Tibial artery (tissue), 4 donors: ENCODE measurements at regions not wholly inside any gene's neighbourhood (a gene's known extent, or its start where the extent isn't known, plus 50 kb on each side); places are given as distances from the start of the nearest gene placed in this dataset.

Experiments
- DNase-seq, 2 donors: peaks; one replicate each; pipeline ENCODE4 v3.0.0-alpha.2; 2019
- H3K27ac ChIP-seq, 2 donors: fragments of 200-600 bp; sonication (generic) in 1 of 2; 1 replicate in 1 of 2; 2 replicates in 1 of 2; pipeline ENCODE4 v1.5.1; 2018 to 2019; ENCODE audit warnings: mild to moderate bottlenecking in 1 of 2
- H3K27me3 ChIP-seq, 2 donors: fragments of 200-600 bp; sonication (generic) in 1 of 2; one replicate each; pipeline versions ENCODE4 v1.5.1 to v1.6.0; 2016 to 2019
- H3K36me3 ChIP-seq, 3 donors: fragments of 200-600 bp; sonication (generic) in 2 of 3; one replicate each; pipeline ENCODE4 v1.5.1; 2016 to 2019; ENCODE audit warnings: mild to moderate bottlenecking in 2 of 3
- H3K4me1 ChIP-seq, 4 donors: fragments of 200-600 bp; sonication (generic) in 2 of 4; 1 replicate in 3 of 4; 2 replicates in 1 of 4; pipeline ENCODE4 v1.5.1; 2016 to 2019
- H3K4me3 ChIP-seq, 2 donors: fragments of 200-600 bp; sonication (generic) in 1 of 2; 1 replicate in 1 of 2; 2 replicates in 1 of 2; pipeline ENCODE4 v1.5.1; 2018 to 2019; ENCODE audit warnings: mild to moderate bottlenecking in 2 of 2
- H3K9me3 ChIP-seq, 3 donors: fragments of 200-600 bp; sonication (generic) in 1 of 3; one replicate each; pipeline ENCODE4 v1.5.1; 2016 to 2019
- intact Hi-C: fragments of 100-400 bp; cut with DNase I; formaldehyde crosslinking; loops from one replicate; pipeline ENCODE4 v1.15.0; 2023; ENCODE audit warnings: low total_unique reads
- TF ChIP-seq, protein P1 (sequence below), 2 experiments: fragments of 200-600 bp in 1 of 2; fragments of 450-650 bp in 1 of 2; IDR thresholded peaks; one replicate each; pipeline ENCODE4 v1.5.1; 2017 to 2019; ENCODE audit warnings: antibody characterized with exemption in 2 of 2, mild to moderate bottlenecking in 1 of 2, moderate library complexity in 1 of 2

DNA sequence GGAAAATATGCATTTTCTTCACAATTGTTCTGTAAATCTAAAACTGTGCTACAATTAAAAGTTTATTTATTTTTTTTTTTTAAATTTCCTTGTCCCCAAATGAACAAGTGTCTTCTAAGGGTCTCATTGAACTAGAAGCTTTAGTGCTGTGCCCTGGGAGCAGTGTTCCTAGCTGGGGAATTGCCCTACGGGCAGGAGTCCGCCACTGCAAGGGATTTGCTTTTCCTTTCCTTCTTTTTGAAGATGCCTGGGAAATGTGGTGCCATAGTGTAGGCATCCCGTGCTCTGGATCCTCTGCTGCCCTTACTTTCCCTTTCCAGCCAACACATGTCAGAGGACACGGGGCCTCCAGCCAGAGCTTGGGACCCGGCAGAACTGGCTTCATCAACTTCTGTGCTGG, 177.1 kb upstream of the CTBP2 start:
- intact Hi-C loops = no loop called here
- no peak for DNase-seq
- TF ChIP-seq, protein P1, sequence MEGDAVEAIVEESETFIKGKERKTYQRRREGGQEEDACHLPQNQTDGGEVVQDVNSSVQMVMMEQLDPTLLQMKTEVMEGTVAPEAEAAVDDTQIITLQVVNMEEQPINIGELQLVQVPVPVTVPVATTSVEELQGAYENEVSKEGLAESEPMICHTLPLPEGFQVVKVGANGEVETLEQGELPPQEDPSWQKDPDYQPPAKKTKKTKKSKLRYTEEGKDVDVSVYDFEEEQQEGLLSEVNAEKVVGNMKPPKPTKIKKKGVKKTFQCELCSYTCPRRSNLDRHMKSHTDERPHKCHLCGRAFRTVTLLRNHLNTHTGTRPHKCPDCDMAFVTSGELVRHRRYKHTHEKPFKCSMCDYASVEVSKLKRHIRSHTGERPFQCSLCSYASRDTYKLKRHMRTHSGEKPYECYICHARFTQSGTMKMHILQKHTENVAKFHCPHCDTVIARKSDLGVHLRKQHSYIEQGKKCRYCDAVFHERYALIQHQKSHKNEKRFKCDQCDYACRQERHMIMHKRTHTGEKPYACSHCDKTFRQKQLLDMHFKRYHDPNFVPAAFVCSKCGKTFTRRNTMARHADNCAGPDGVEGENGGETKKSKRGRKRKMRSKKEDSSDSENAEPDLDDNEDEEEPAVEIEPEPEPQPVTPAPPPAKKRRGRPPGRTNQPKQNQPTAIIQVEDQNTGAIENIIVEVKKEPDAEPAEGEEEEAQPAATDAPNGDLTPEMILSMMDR (IDR thresholded peaks at IDR 0.05) = no peak
- H3K36me3 ChIP-seq = no peaks in the 10 kb centered on the region
- H3K27me3 ChIP-seq = no peaks in the 10 kb centered on the region
- H3K4me1 ChIP-seq = no peaks in the 10 kb centered on the region
- H3K27ac ChIP-seq = no peak overlapping the region
- no peak overlapping the region for H3K4me3 ChIP-seq
- no peaks in the 10 kb centered on the region for H3K9me3 ChIP-seq

DNA sequence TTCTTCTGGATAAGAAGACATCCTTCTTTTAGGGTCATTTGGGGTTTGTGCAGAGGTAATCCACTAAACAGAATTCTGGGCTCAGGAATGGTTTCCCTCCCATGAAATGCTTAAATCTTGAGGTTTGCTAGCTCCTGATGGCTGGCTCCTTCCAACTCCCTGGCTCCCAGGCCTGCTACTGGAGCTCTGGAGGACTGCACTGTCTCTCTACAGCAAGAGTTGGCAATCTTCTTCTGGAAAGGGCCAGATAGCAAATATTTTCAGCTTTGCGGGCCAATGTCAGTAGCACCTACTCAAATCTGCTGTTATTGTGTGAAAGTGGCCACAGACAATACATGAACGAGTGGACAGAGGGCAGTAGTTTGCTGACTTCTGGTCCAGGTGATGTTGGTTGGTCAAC, 174.2 kb upstream of the CTBP2 start:
- Histone ChIP-seq H3K9me3 (no peaks in the 10 kb centered on the region), H3K27me3 (no peaks in the 10 kb centered on the region), H3K4me1 (no peaks in the 10 kb centered on the region), H3K27ac (no peak overlapping the region), H3K36me3 (no peaks in the 10 kb centered on the region), H3K4me3 (no peak overlapping the region)
- intact Hi-C loops = no loop called here
- TF ChIP-seq, protein P1 (IDR thresholded peaks at IDR 0.05) = no peak
- DNase-seq = no peak

DNA sequence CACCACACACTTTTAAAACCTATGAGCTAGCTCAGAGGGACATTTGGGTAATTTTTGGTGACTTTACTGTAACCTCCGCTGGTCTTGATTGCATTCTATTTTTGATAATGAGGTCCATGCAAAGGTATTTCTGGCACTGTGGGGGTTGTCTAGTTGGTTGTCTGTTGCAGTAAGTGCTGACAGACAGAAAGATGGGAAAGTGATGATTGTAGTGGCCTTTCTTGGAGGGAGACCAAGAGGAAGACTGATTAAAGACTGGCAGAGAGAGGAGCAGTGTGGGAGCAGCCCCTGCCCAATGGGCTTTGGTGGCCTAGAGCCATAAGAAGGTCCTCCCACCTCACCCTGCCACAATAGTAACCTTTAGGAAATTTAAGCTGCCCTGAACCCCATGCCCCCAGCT, 173.4 kb upstream of the CTBP2 start:
- TF ChIP-seq, protein P1 (IDR thresholded peaks at IDR 0.05) = no peak
- Histone ChIP-seq H3K9me3 (no peaks in the 10 kb centered on the region), H3K4me1 (no peaks in the 10 kb centered on the region), H3K36me3 (no peaks in the 10 kb centered on the region), H3K27me3 (no peaks in the 10 kb centered on the region), H3K27ac (no peak overlapping the region), H3K4me3 (no peak overlapping the region)
- no peak for DNase-seq
- intact Hi-C loops = no loop called here

DNA sequence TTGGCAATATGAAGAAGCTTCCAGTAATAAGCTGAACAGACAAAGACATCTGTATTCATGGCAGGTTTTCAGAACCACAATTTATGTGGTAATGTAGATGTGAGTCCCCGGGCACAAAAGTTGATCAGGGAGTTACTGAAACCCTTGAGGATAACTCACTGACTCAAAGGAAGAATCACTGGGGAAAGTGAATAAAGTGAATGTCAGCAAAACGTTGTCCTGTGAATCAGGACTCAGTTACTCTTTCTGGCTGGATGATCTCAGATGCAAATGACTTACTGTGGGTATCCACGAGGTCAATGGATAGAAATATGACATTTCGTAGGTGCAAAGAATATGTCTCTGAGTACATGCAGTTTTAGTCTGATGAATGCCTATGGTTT, 172.8 kb upstream of the CTBP2 start:
- DNase-seq = no peak
- intact Hi-C loops = no loop called here
- no peaks in the 10 kb centered on the region for H3K27me3 ChIP-seq
- H3K27ac ChIP-seq = no peak overlapping the region
- TF ChIP-seq, protein P1 (IDR thresholded peaks at IDR 0.05) = no peak
- no peaks in the 10 kb centered on the region for H3K36me3 ChIP-seq
- H3K9me3 ChIP-seq = no peaks in the 10 kb centered on the region
- H3K4me3 ChIP-seq = no peak overlapping the region
- H3K4me1 ChIP-seq = no peaks in the 10 kb centered on the region

DNA sequence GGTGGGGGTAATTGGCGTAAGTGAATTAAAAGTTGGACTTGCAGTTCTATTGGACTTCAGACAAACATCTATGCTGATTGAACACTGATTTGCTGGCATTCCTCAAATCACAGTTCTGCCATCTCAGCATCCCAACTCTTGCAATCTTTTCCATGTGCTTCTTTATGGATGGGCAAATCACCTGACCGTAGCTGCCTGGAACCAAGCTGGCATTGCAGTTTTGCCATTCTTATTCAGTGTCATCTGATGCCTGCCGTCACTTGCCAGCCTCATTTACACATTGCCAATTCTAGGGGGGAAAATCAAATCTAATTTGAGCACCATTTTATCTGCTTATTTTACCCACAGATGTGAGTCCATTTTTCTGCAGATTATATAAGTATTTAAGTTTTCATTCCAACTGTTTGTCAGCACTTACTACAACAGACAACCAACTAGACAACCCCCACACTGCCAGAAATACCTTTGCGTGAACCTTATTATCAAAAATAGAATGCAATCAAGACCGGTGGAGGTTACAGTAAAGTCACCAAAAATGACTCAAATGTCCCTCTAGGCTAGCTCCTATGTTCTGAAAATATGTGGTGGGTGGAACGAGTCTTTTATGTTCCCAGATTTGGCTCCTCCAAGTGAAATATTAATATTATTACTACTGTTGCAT, 172.3 kb upstream of the CTBP2 start:
- H3K4me3 ChIP-seq = no peak overlapping the region
- H3K27me3 ChIP-seq = no peaks in the 10 kb centered on the region
- TF ChIP-seq, protein P1 (IDR thresholded peaks at IDR 0.05) = no peak
- H3K4me1 ChIP-seq = no peaks in the 10 kb centered on the region
- DNase-seq = no peak
- H3K36me3 ChIP-seq = no peaks in the 10 kb centered on the region
- intact Hi-C loops = no loop called here
- H3K9me3 ChIP-seq = peaks cover 0 to 2% (median 0%) of the 10 kb centered on the region in 3 donors
- H3K27ac ChIP-seq = no peak overlapping the region

DNA sequence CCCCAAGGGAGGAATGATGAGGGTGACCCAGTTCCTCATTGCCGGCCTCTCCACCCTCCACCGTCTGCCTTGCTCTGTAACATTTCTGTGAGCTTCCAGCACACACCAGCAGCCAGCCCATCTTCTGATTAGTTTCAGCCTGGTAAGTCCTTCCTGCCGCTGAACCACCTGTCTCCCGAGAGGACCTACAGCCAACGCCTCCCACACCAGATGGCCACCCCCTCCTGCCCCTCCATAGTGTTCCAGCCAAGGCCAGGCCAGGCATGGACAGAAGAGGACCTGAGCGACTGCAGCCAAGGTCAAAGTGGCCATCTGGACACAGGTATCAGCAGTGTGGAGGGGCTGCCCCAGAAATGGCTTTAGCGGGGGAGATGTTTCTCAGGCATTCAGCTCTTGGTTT, 170.7 kb upstream of the CTBP2 start:
- Histone ChIP-seq H3K4me1 (no peaks in the 10 kb centered on the region), H3K27ac (no peak overlapping the region), H3K27me3 (no peaks in the 10 kb centered on the region), H3K36me3 (no peaks in the 10 kb centered on the region), H3K9me3 (peaks cover 0 to 15% (median 0%) of the 10 kb centered on the region in 3 donors), H3K4me3 (no peak overlapping the region)
- intact Hi-C loops = no loop called here
- DNase-seq = no peak
- TF ChIP-seq, protein P1 (IDR thresholded peaks at IDR 0.05) = no peak
